ENCODE measurements at regions not wholly inside any gene's neighbourhood (a gene's known extent, or its start where the extent isn't known, plus 50 kb on each side); places are given as distances from the start of the nearest gene placed in this dataset.

DNA sequence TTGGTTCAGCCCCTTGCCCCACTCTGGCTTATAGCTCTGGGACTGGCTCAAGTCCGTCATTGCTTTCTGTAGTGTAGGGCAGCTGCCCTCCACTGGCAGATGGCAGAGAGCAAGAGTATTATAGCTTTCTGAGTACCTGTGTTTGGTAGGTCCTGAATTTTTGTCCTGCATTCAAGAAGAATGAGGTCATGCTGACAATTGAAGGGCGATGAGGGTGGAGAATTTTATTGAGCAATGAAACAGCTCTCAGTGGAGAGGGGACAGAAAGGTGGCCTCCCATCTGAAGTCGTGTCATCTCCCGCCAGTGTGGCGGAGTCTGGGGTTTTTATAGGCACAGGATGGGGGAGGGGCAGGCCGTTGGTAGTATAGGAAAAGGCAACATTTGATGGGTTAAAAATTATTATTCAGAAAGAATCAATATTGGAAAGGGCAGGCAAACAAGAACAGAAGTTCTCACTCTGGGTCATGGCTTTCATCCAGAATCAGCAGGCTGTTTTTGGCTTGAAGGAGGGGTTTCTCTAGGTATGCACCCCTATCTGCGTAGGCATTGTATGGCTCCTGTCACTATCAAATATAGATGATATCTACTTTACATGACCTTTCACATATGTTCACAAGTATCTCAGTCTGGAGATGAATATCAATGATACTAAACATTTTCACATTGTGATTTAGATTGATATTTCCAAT, 1239.7 kb upstream of the ALCAM start:
- TF ChIP-seq TARDBP (IDR thresholded peaks at IDR 0.05), result no peak
- TF ChIP-seq ARNT (IDR thresholded peaks at IDR 0.05), result no peak
- no peak for TF ChIP-seq NFRKB (IDR thresholded peaks at IDR 0.05)
- no peak for TF ChIP-seq BHLHE40 (IDR thresholded peaks at IDR 0.05; ENCODE audit: borderline replicate concordance)
- no peak for TF ChIP-seq FOXA1 (IDR thresholded peaks at IDR 0.05)
- no peak for TF ChIP-seq ELF4 (IDR thresholded peaks at IDR 0.05)
- TF ChIP-seq FOXM1 (IDR thresholded peaks at IDR 0.05; ENCODE audit: borderline replicate concordance), result no peak
- TF ChIP-seq SP1 (IDR thresholded peaks at IDR 0.05), result no peak
- TF ChIP-seq, protein P1, sequence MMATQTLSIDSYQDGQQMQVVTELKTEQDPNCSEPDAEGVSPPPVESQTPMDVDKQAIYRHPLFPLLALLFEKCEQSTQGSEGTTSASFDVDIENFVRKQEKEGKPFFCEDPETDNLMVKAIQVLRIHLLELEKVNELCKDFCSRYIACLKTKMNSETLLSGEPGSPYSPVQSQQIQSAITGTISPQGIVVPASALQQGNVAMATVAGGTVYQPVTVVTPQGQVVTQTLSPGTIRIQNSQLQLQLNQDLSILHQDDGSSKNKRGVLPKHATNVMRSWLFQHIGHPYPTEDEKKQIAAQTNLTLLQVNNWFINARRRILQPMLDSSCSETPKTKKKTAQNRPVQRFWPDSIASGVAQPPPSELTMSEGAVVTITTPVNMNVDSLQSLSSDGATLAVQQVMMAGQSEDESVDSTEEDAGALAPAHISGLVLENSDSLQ (IDR thresholded peaks at IDR 0.05), result no peak
- no peak for TF ChIP-seq SUZ12 (IDR thresholded peaks at IDR 0.05)

All from HEK293T (cell line).